ENCODE measurements at regions not wholly inside any gene's neighbourhood (a gene's known extent, or its start where the extent isn't known, plus 50 kb on each side); places are given as distances from the start of the nearest gene placed in this dataset.

- H3K36me3 ChIP-seq (ENCODE audit: control insufficient read depth in 1 of 2, insufficient read depth in 2 of 2, low read length in 2 of 2): no peaks in the 10 kb centered on the region
- ChIA-PET RAD21 (ENCODE audit: low non-redundant PET in 1 of 2, low total read pairs in 2 of 2, uncharacterized antibody in 2 of 2, unreplicated experiment in 2 of 2) (interaction anchor here in 1 of 2 experiments (0.6 kb wide), 1 partner anchor 52 kb away, joined by 6 read pairs; no protein-coding TSS in a partner anchor), POLR2A (no interaction called here), CTCF (no interaction called here)
- peak overlapping the region; percentile 72 for H2AFZ ChIP-seq (ENCODE audit: low read depth, low read length, poor library complexity, severe bottlenecking)
- H3K9me3 ChIP-seq (ENCODE audit: control insufficient read depth in 1 of 2, insufficient read depth in 1 of 2, low read depth in 1 of 2, low read length in 2 of 2): no peaks in the 10 kb centered on the region
- no peak for TF ChIP-seq CTCF (IDR thresholded peaks at IDR 0.05 in 2 of 3, conservative IDR thresholded peaks at IDR 0.05 in 1 of 3; ENCODE audit: borderline replicate concordance in 1 of 3, insufficient read depth in 1 of 3, low read depth in 2 of 3, low read length in 2 of 3)
- no peak for TF ChIP-seq CEBPB (IDR thresholded peaks at IDR 0.05; ENCODE audit: low read depth)
- no peak for TF ChIP-seq ATF3 (IDR thresholded peaks at IDR 0.05)
- TF ChIP-seq FOSL1 (IDR thresholded peaks at IDR 0.05; ENCODE audit: low read depth): 0 out of 2 replicates have a peak, but pooled peaks have one; percentile 17
- no peak for TF ChIP-seq POLR2A (IDR thresholded peaks at IDR 0.05; ENCODE audit: borderline replicate concordance, extremely low read depth, insufficient read depth, insufficient read length)
- BruUV-seq (replicated peaks): no TSS peak
- ATAC-seq: peak; percentile 26; the same call in 1 of the 2 replicates
- no peaks in the 10 kb centered on the region for H3K27me3 ChIP-seq (ENCODE audit: insufficient read depth, low read length)
- intact Hi-C loops (cut with micrococcal nuclease): loop anchor here (10.0 kb wide), 2 partner anchors 602 to 718 kb away; partner anchors contain the start of gene STPG2
- H3K9me2 ChIP-seq (ENCODE audit: insufficient read depth): no peaks in the 10 kb centered on the region
- H3K27ac ChIP-seq (ENCODE audit: low read depth, low read length): 0 out of 2 replicates have a peak overlapping the region, but pooled peaks have one; percentile 9
- DNase-seq (ENCODE audit: low read depth, low spot score): no peak
- H3K79me2 ChIP-seq (ENCODE audit: insufficient read depth, low read length): no peaks in the 10 kb centered on the region
- peaks cover 13 to 24% of the 10 kb centered on the region in 2 experiments for H3K4me1 ChIP-seq (ENCODE audit: control insufficient read depth in 1 of 2, insufficient read depth in 2 of 2, low read length in 2 of 2)
- peak overlapping the region; percentile 15; the same call in 1 of the 2 replicates for H3K4me2 ChIP-seq (ENCODE audit: low read length)
- H3K9ac ChIP-seq (ENCODE audit: low read length): no peak overlapping the region
- H4K20me1 ChIP-seq (ENCODE audit: insufficient read depth): no peaks in the 10 kb centered on the region
- no peak overlapping the region for H3K4me3 ChIP-seq (replicated peaks in 1 of 2; ENCODE audit: low read depth in 1 of 2, low read length in 2 of 2)
These were observed 88.1 kb upstream of the TSPAN5 start for GRCh38 chr4:98746530-98746929.

GRCh38 chr4:98745366-98745765, 87.0 kb upstream of the TSPAN5 start:
- DNase-seq (ENCODE audit: low read depth, low spot score): no peak
- Histone ChIP-seq H4K20me1 (ENCODE audit: insufficient read depth) (no peaks in the 10 kb centered on the region), H3K27me3 (ENCODE audit: insufficient read depth, low read length) (no peaks in the 10 kb centered on the region), H3K4me3 (replicated peaks in 1 of 2; ENCODE audit: low read depth in 1 of 2, low read length in 2 of 2) (no peak overlapping the region), H3K79me2 (ENCODE audit: insufficient read depth, low read length) (no peaks in the 10 kb centered on the region), H2AFZ (ENCODE audit: low read depth, low read length, poor library complexity, severe bottlenecking) (peak overlapping the region; percentile 57), H3K9ac (ENCODE audit: low read length) (no peak overlapping the region), H3K36me3 (ENCODE audit: control insufficient read depth in 1 of 2, insufficient read depth in 2 of 2, low read length in 2 of 2) (no peaks in the 10 kb centered on the region), H3K4me1 (ENCODE audit: control insufficient read depth in 1 of 2, insufficient read depth in 2 of 2, low read length in 2 of 2) (peaks cover 13 to 24% of the 10 kb centered on the region in 2 experiments), H3K4me2 (ENCODE audit: low read length) (no peak overlapping the region), H3K9me2 (ENCODE audit: insufficient read depth) (no peaks in the 10 kb centered on the region), H3K9me3 (ENCODE audit: control insufficient read depth in 1 of 2, insufficient read depth in 1 of 2, low read depth in 1 of 2, low read length in 2 of 2) (no peaks in the 10 kb centered on the region), H3K27ac (ENCODE audit: low read depth, low read length) (no peak overlapping the region)
- POLR2A ChIA-PET: no interaction called here
- peak; percentile 66; the same call in 1 of the 2 replicates for ATAC-seq
- no TSS peak for BruUV-seq (replicated peaks)
- CTCF ChIA-PET: interaction anchor here (0.9 kb wide), 2 partner anchors 14 to 21 kb away, joined by 3 read pairs; no protein-coding TSS in a partner anchor
- RAD21 ChIA-PET (ENCODE audit: low non-redundant PET in 1 of 2, low total read pairs in 2 of 2, uncharacterized antibody in 2 of 2, unreplicated experiment in 2 of 2): no interaction called here
- intact Hi-C loops (cut with micrococcal nuclease): loop anchor here (1.0 to 10.0 kb wide), 3 partner anchors 601 to 719 kb away; partner anchors contain the start of gene STPG2
- TF ChIP-seq CEBPB (IDR thresholded peaks at IDR 0.05; ENCODE audit: low read depth) (no peak), ZFX (IDR thresholded peaks at IDR 0.05) (no peak), POLR2A (IDR thresholded peaks at IDR 0.05; ENCODE audit: borderline replicate concordance, extremely low read depth, insufficient read depth, insufficient read length) (no peak), CTCF (IDR thresholded peaks at IDR 0.05 in 2 of 3, conservative IDR thresholded peaks at IDR 0.05 in 1 of 3; ENCODE audit: borderline replicate concordance in 1 of 3, insufficient read depth in 1 of 3, low read depth in 2 of 3, low read length in 2 of 3) (peak; percentile 45 to 54 (median 50); a peak in 5 of 6 replicates), POLR2AphosphoS5 (IDR thresholded peaks at IDR 0.05; ENCODE audit: low read depth, low read length) (no peak), ATF3 (IDR thresholded peaks at IDR 0.05) (no peak), REST (IDR thresholded peaks at IDR 0.05; ENCODE audit: low read depth) (no peak), RAD21 (IDR thresholded peaks at IDR 0.05; ENCODE audit: low read depth) (peak; percentile 65)

Data from HCT116 (cell line).